ENCODE measurements at regions not wholly inside any gene's neighbourhood (a gene's known extent, or its start where the extent isn't known, plus 50 kb on each side); places are given as distances from the start of the nearest gene placed in this dataset.

- TF ChIP-seq ZNF347 (CRISPR knock-in tag; IDR thresholded peaks at IDR 0.05; ENCODE audit: low read depth) (no peak), ZNF3 (CRISPR knock-in tag; IDR thresholded peaks at IDR 0.05) (0 out of 2 replicates have a peak, but pooled peaks have one; percentile 44), HBP1 (CRISPR knock-in tag; IDR thresholded peaks at IDR 0.05) (no peak), ZNF217 (CRISPR knock-in tag; IDR thresholded peaks at IDR 0.05) (no peak), NR2C1 (IDR thresholded peaks at IDR 0.05) (no peak), NR2C1 (tag; IDR thresholded peaks at IDR 0.05) (peak; percentile 93), PBX2 (CRISPR knock-in tag; IDR thresholded peaks at IDR 0.05; ENCODE audit: low read depth) (no peak), PBX2 (tag; conservative IDR thresholded peaks at IDR 0.05; ENCODE audit: low read depth) (peak; percentile 45; the same call in 1 of the 2 replicates), SP1 (CRISPR knock-in tag; IDR thresholded peaks at IDR 0.05) (no peak), POLR3A (IDR thresholded peaks at IDR 0.05; ENCODE audit: borderline replicate concordance, extremely low read depth, insufficient read depth, insufficient read length) (no peak), ZNF740 (CRISPR knock-in tag; IDR thresholded peaks at IDR 0.05) (no peak), ZNF740 (tag; IDR thresholded peaks at IDR 0.05) (peak in 1 of 2 experiments; percentile 96; a peak in 2 of 4 replicates), ARID3B (CRISPR knock-in tag; IDR thresholded peaks at IDR 0.05; ENCODE audit: borderline replicate concordance) (no peak), HNRNPK (IDR thresholded peaks at IDR 0.05; ENCODE audit: low read depth, low read length, poor library complexity, severe bottlenecking) (no peak), SIN3B (IDR thresholded peaks at IDR 0.05; ENCODE audit: low read depth) (no peak), RBM34 (IDR thresholded peaks at IDR 0.05; ENCODE audit: borderline replicate concordance, insufficient read depth, low read length) (no peak), GATA2 (CRISPR knock-in tag; IDR thresholded peaks at IDR 0.05) (no peak), HDAC6 (IDR thresholded peaks at IDR 0.05; ENCODE audit: low read depth, low read length) (no peak), CHD1 (IDR thresholded peaks at IDR 0.05; ENCODE audit: low read length) (no peak), CBX2 (IDR thresholded peaks at IDR 0.05; ENCODE audit: insufficient read depth, low read length, poor library complexity, severe bottlenecking) (no peak), ZNF644 (tag; IDR thresholded peaks at IDR 0.05; ENCODE audit: low read depth) (peak; percentile 82; the same call in 1 of the 2 replicates), ZNF507 (tag; conservative IDR thresholded peaks at IDR 0.05) (no peak), CREB1 (IDR thresholded peaks at IDR 0.05) (no peak), CREB1 (CRISPR knock-in tag; IDR thresholded peaks at IDR 0.05) (no peak)
Observed at GRCh38 chr21:17690078-17690494, 77.4 kb upstream of the BTG3 start (continued).
